CD1c-positive myeloid dendritic cell (primary cell): ENCODE measurements at regions not wholly inside any gene's neighbourhood (a gene's known extent, or its start where the extent isn't known, plus 50 kb on each side); places are given as distances from the start of the nearest gene placed in this dataset.
"Not testable (repeated sequence)": the region's sequence is repeated elsewhere in the genome, so short reads cannot be mapped to it uniquely, and the experiment has no call there.

Source experiments
- DNase-seq: peaks from one replicate; pipeline ENCODE4 v3.0.0-alpha.2; 2016; ENCODE audit errors: extremely low spot score

DNA sequence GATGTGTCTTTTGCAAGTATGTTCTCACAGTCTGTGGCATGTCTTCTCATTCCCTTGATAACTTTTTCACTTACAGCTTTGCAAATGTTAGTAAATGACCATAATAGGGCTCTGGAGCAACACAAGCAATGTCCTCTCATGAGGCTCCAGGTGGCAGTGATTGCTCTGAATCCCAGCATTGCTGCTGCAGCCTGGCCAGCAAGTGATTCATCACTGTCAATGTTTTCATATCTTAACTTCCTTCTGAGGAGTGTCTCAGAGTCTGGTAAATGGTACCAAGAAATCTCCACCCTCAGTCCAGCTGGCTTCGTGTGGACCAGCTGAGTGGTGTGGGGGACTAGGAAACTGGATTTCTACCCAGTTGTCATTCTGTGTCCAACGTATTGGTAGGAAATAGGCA, 139.6 kb downstream of the MYLK4 start:
- DNase-seq: no peak

DNA sequence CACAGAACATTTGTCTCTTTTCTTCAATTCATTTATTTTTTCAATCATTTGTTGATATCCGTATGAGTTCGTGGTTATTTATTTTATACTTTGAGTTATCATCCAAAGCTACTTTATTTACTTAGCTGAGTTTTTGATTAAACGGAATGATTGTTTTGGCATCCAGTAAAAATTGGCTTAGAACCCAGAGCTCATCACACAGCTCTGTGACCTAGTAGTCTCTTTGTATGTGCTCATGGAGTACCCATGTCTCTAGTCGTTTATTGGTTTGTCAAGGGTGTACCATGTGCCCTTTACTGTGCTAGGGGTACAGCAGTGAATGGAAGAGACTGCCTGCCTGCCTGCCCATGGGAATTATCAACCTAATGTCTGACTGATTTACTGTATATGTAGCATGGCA, 142.2 kb downstream of the MYLK4 start:
- DNase-seq: no peak

DNA sequence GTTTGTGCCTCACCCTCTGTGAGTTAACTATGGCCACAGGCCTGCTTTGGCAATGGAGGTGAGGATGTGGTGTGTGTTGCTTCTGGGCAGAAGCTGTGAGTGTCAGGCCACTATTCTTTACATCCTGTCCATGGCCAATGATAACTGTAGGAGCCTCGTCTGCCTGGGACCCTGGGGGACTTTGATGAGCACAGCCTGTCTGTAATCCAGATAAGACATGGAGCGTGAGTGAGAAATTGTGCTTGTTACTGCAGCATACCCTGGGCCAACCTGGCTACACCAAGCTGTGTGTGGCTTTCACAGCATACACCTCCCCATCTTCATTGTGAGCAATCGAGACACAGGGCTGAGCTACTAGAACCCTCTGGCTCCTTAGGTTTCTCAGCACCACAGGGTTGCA, 150.4 kb downstream of the MYLK4 start:
- no peak for DNase-seq

DNA sequence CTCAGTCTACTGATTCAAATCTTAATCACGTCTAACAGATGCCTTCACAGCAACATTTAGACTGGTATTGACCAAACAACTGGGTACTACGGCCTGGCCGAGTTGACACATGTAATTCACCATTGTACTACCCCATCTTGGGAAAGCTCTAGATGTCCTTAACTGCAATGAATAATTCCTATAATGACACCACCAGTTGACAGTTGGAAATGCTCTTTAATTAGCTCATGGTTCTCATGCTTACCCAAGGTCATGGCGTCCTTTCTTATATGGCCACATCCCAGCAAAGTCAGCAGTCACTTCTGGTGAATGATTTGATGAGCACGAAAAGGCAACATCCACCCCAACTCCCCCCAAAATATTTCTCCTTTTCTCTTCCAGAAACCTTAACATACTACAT, 150.9 kb downstream of the MYLK4 start:
- DNase-seq: no peak

DNA sequence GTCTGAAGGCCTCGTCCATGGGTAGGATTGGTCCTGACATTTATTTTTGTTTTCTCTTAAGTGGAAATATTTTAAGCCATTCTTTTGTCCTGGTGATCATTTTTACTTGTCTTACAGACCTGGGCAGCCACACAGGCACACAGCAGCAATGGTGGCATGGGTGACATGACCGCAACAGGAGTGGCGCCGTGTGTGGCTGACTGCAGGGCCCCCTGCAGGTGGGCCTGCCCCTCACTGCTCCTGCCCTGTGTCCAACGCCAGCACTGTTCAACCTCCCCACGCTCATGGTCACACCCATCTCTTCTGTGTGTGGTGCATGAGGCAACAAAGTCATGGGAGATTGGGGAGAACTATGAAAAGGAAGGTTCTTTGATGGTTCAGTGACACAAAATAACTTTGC, 151.9 kb downstream of the MYLK4 start:
- no peak for DNase-seq

DNA sequence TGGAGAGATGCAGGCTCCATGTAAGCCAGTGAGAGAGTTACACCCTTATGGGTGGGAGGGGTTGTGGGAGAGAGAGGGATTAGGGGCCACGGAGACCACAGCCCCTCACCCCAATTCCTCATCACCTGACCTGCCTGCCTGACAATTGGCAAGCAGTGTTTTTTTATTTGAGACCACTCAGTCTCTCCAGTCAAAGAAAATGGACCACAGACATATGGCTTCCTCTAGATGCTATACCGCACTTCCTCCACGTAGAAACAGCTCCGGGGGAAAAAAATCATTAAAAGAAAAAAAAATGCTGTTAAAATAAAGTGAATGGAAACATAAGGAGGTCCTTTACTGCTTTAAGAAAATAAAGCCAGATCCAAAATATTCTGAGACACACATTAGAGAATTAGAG, 152.7 kb downstream of the MYLK4 start:
- DNase-seq: no peak

DNA sequence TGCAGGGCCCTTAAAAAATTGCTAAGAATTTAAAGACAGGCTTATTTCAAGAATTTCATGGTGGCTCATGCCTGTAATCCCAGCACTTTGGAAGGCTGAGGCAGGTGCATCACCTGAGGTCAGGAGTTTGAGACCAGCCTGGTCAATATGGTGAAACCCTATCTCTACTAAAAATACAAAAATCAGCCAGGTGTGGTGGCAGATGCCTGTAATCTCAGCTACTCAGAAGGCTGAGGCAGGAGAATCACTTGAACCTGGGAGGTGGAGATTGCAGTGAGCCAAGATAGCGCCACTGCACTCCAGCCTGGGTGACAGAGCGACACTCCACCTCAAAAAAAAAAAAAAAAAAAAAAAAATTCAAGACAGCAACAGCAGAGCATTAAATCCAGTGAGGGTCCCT, 153.3 kb downstream of the MYLK4 start:
- DNase-seq: not testable (repeated sequence)

DNA sequence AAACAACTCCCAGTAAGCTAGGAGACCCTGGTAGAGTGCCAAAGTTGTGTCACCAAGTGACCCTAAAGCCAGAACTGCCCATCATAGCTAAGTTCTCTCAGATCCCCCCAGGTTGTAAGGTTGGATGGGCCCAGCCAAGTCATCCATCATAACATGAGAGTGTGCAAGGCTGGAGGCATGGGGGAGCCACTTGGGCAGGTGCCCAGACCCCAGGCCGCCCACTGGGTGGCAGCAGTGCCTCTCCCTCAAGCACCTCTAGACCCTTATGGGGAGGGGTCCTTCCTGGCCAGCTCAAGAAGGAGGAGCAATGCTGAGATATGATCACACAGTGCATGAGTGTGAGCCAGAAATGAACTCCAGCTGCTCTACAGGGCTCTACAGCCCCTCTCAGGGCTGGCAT, 154.5 kb downstream of the MYLK4 start:
- DNase-seq: no peak

DNA sequence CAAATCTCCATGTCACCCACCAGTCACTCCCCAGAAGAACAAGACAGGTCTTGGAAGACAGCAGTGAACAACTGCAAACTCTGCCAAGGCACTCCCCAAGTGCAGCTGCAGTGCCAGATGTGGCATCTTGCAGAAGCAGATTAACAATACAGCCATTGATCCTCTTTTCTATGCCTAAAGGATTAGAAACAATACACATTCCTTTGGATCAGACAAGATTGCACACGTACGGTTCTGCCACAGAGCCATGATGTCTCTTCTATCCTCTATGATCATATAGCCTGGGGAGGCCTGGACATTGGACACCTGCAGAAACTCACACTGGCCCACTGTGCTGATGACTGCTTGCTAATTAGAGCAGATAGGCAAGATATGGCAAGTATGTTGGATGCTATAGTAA, 155.9 kb downstream of the MYLK4 start:
- no peak for DNase-seq

DNA sequence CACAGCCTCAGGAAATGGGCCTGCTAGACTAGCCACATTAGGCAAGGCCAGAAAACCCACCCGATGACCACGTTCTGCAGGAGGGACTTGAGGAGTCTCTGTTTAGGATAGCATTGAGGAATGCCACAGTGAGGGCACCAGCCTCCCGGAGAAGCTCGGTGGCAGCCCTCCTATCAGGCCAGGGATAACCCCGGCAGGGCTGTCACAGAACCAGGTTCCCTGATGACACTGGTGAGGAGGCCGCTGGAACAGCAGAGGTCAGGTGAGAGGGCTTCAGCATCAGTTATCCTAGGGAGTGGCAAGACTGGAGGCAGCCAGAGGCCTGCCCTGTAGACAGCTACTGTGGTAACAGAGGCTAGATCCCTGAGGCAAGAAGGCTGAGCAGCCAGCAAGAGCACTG, 157.6 kb downstream of the MYLK4 start:
- DNase-seq: no peak

DNA sequence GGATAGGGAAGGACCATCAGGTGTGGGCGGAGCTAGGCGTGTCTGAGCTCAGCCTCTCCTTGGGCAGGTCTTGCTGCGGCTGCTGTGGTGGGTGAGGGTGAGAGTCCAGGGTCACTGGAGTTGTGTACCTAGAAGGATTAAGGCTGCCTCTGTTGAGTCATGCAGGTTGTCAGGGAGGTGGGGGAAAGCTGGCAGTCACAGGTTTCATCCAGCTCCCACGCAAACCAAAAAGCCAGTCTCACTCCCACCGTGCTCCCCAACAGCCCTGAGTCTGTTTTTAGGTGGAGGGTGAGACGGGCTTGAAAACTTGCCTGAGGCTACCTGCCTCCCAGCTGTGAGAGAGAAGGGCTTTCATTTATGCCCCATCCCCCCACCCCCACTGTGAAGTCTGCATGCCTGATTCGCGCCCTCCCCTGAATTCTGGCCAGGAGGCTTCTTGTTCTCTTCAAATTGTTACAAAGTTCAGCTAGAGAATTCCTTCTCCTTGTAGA, 161.5 kb downstream of the MYLK4 start:
- DNase-seq: no peak

DNA sequence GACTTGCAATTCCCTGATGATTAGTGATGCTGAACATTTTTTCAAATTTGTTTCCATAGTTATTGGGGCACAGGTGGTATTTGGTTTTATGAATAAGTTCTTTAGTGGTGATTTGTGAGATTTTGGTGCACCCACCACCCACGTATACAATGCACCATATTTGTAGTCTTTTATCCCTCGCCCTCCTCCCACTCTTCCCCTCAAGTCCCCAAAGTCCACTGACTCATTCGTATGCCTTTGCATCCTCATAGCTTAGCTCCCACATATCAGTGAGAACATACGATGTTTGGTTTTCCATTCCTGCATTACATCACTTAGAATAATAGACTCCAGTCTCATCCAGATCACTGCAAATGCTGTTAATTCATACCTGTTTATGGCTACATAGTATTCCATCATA, 167.3 kb downstream of the MYLK4 start:
- no peak for DNase-seq

DNA sequence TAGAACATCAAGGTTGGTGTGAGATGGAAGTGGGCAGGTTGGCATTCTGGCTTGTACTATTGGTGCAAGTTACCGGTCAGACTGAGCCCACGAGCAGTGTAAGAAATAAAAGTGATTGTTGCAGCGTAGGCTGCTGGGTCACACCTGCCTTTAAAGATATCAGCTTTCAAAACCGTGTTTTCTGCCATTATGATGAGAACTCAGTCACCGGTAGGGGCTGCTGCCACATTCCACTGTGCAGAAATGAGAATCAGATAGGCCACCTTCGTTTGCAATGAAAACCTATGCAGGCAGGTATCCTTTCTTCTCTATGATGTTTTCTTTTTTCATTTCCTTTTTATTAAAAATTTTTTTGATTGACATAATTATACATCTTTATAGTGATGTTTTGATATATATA, 168.5 kb downstream of the MYLK4 start:
- no peak for DNase-seq

DNA sequence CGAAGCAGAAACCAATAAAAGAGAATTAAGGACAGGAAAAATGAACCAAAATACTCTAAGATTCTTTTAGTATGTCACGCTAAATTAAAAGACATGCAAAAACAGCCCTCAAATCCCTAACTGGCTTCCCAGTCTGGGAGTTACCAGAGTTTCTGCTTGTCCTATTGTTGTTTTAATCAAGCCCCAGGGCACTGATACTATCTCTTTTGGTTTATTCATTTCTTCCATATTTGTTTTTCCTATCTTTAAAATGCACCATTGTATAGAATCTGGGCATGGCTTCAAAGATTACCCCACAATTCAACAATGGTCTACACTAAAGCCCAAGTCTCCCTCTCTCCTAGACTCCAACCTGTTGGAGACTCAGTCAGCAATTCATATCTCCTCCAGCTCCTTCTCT, 169.1 kb downstream of the MYLK4 start:
- DNase-seq: no peak

DNA sequence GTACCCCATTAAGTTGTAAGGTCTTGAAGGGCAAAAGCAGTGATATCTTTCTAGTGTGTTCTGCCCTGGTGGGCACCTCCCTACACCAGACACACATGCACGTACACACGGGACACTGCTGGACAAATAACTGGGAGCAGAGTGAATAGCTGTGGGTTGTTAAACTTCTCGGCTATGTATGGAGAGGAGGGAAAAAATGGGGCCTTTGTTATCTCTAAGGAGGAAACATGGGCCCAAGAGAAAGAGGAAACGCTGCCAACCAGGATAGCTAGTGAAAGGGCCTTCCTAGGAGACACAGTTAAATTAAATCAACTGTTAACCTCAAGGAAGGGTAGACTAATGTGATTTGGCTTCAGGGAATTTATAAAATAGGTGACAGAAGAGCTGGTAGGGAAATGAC, 169.7 kb downstream of the MYLK4 start:
- no peak for DNase-seq

DNA sequence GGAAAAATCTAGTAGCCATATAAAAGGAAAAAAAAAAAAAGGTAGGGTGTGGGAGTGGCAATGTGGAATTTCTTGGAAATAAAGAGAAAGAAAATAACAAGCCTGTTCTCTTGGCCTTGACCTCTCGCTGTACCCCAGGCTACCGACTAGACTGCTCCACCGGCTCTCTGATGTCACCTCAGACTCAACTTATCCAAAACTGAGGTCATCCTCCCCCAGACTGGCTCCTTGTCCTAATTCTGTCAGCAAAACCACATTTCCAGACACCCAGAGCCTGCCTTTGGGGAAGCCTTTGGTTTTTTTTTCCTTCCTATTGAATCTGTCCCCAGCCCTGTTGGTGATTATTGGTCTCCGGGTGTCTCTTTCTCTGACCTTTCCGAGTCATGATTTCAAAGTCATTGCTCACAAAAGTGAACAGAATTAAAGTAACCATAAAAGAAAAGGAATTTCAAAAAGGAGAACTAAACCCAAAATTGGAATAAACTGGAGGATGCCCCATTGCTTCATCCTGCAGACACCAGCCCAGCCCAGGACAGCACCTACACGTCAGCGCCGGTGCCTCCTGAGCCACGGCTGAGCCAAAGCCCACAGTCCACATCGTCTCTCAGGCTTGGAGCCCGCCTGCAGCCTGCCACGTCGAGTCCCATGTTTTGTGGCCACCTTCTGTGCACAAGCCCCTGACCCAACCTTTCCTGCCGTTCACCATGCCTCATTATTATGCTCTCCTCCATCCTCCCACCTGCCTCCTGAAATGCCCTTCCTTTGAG, 170.7 kb downstream of the MYLK4 start:
- no peak for DNase-seq

DNA sequence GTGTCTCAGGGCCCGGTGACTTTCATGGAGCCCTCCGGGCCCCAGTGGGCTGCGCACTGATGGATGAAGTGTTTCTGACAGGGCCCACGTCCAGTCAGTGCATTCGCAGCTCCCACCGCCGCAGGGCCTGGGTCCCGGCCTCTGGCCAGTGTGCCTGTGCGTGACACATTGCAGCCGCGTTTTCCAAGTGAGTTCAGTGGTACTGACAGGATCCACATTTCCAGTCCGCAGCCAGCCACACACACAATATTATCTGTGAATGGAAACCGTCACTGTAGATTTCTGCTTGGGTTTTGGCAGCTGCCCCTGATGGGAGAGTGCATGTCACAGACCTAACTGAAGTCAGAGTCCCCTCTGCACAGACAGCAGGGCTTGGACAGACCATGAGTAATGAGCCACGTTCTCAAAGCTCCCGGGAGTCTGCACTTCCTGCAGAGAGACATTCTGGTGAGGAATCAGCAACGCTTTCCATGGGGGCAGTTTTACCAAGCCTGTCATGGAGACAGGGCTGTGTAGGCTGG, 171.4 kb downstream of the MYLK4 start:
- no peak for DNase-seq

DNA sequence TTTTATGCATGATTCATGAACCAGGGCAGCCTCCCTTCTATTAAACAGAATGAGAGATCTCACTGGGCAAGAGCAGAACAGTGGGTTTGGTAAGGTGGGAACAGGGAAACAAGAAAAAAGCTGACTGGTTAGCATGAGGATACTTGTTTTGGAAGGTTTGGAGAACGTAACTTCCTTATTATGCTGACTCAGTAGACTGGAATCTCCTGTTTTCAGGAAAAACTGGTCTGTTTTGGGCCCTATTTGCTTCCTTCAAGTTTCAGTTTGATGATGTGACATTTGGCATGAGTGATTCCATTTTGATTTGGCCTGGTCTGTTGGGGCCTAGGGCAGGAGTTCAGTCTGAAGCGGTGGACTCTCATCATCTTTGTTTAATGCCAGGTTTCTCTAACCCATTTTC, 172.0 kb downstream of the MYLK4 start:
- no peak for DNase-seq

DNA sequence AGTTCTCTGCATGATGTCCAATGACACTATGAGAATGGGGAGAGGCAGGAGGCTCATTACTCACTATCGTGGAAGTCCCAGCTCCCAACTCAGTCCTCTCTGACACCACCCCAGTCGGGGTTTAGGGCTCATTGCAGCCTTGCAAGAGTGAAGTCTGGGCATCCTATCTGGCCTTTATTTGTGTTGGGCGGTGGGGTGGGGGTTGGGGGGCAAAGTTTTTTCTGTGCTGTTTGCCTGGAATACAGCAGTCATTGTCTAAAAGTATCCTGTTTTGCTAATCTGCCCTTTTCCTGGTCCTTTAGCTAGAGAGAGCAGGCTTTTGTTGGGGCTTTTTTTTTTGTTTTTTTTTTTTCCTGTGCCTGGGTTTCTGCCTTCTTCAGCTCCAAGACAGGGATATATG, 174.2 kb downstream of the MYLK4 start:
- no peak for DNase-seq

DNA sequence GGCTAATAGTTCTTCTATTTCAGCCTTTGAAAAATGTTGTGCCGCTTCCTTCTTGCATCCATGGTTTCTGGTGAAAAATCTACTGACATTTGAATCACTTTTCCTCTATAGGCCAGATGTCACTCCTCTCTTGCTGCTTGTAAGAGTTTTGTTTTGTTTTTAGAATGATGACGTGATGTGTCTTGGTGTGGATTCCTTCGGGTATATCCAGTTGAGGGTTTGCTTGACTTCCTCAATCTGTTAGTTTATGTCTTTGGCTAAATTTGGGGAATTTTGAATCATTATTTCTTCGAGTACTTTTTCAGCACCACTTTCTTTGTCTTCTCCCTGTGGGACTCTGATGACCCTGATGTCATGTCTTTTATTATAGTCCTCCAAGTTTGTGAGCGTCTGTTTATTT, 175.5 kb downstream of the MYLK4 start:
- no peak for DNase-seq

DNA sequence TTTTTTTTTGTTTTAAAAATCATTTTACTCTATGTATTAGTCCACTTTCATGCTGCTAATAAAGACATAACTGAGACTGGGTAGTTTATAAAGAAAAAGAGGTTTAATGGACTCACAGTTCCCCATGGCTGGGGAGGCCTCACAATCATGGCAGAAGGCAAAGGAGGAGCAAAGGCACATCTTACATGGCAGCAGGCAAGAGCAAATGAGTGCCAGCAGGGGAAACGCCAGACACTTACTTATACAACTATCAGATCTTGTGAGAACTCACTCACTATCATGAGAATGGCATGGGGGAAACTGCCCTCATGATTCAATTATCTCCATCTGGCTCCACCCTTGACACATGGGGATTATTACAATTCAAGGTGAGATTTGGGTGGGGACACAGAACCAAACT, 181.3 kb downstream of the MYLK4 start:
- not testable (repeated sequence) for DNase-seq

DNA sequence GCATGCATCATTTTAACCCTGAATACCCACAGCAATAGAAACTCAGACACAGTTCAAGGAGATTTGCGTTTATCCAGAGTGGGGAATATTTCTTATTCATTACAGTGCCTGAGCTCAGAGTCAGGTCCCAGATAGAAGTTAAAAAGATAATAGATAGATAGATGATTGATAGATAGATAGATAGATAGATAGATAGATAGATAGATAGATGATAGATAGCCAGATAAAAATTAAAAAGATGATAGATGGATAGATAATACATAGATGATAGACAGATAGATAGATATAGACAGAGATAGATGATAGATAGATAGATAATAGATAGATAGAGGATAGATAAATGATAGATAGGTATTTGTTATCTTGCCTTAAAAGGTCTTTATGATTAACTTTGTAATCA, 184.7 kb downstream of the MYLK4 start:
- DNase-seq: no peak

DNA sequence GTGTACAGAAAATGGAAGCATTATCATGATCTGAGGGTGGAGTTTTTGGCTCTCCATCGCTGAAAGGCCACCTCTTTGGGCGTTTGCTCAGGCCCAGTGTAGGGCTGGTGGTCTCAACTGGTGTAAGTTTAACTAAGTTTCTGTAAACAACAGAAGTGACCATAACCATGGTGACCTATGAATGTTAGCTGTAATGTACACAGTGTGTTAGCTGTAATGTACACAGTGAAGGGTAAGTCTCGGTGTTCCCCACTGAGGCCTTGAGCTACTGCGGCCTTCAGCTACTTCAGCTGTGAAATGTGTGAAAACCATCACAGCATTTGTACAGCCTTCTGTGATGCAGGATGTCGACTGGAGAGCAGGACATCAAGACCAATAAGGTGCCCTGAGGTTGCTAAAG, 185.2 kb downstream of the MYLK4 start:
- no peak for DNase-seq

DNA sequence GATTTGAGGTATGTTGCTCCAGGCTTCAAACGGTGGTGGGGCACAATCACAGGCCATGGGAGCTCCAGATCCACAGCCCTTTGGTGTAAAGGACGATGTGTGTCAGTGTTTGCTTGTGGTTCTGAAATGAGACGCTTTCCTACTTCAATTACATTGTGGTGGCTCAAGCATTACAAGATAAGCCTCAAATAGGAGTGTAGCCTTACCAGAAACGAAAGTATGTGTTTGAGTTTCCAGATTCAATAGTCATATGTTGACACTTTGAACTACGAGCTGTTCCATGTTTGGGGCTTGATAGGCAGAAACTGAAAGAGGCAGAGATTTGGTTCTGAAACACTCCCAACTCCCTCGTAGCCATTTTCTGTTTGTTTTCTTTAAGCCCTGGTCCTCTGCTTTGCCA, 187.1 kb downstream of the MYLK4 start:
- DNase-seq: no peak
